Psoas muscle (tissue), 7 donors: ENCODE measurements at regions not wholly inside any gene's neighbourhood (a gene's known extent, or its start where the extent isn't known, plus 50 kb on each side); places are given as distances from the start of the nearest gene placed in this dataset.

Experiments used
- ATAC-seq, 4 donors: fragments of 200-7000 bp; cut with Tn5 transposase; one replicate each; pipeline ENCODE4 v1.9.1; 2020; ENCODE audit warnings: moderate library complexity in 3 of 4, mild to moderate bottlenecking in 2 of 4
- DNase-seq, 2 donors: peaks; one replicate each; pipeline ENCODE4 v3.0.0-alpha.2; 2020
- H3K27ac ChIP-seq: fragments of 200-600 bp; one replicate; pipeline ENCODE4 v1.8.0; 2022
- H3K27me3 ChIP-seq, 3 donors: fragments of 200-600 bp in 1 of 3; one replicate each; pipeline versions ENCODE4 v1.6.1 to v1.8.0; 2013 to 2022; ENCODE audit warnings: low read length in 2 of 3, mild to moderate bottlenecking in 2 of 3, moderate library complexity in 1 of 3; ENCODE audit not compliant: insufficient read depth in 3 of 3
- H3K36me3 ChIP-seq, 2 donors: fragments of 200-600 bp in 1 of 2; one replicate each; pipeline versions ENCODE4 v1.6.1 to v1.8.0; 2013 to 2022; ENCODE audit warnings: low read depth in 1 of 2, mild to moderate bottlenecking in 1 of 2, moderate library complexity in 1 of 2; ENCODE audit not compliant: insufficient read depth in 1 of 2
- H3K4me1 ChIP-seq: fragments of 200-600 bp; one replicate; pipeline ENCODE4 v1.8.0; 2022
- H3K4me3 ChIP-seq: fragments of 200-600 bp; one replicate; pipeline ENCODE4 v1.8.0; 2022; ENCODE audit warnings: mild to moderate bottlenecking
- H3K9me3 ChIP-seq: fragments of 200-600 bp; one replicate; pipeline ENCODE4 v1.8.0; 2022
- WGBS, 3 donors: extraction: QIAGEN DNeasy Blood & Tissue Kit; methylation state at CpG; one replicate each; pipeline versions ENCODE4 v1.1.6 to v1.1.7; 2013; 5-methylcytosine and 5-hydroxymethylcytosine counted together
- intact Hi-C, 2 donors: fragments of 100-400 bp; cut with DNase I; formaldehyde crosslinking; loops; one replicate each; pipeline versions ENCODE4 v1.11.0 to v1.14.2; 2022
- TF ChIP-seq, protein P1 (sequence below): fragments of 200-600 bp; IDR thresholded peaks from one replicate; pipeline ENCODE4 v1.8.0; 2022; ENCODE audit warnings: antibody characterized with exemption
- donor health status: healthy with polysubstance abuse.
- donor health status: DM: no; HTN: no; CAD: no; lungs with moderate emphysema.
- donor health status: Bipolar disorder and iron deficiency.
- donor health status: healthy.
- donor health status: DM: yes; HTN: yes; CAD: no.
- donor health status: DM: no; HTN: no; CAD: no.
- donor health status: DM: yes; HTN: yes; CAD: no.

DNA sequence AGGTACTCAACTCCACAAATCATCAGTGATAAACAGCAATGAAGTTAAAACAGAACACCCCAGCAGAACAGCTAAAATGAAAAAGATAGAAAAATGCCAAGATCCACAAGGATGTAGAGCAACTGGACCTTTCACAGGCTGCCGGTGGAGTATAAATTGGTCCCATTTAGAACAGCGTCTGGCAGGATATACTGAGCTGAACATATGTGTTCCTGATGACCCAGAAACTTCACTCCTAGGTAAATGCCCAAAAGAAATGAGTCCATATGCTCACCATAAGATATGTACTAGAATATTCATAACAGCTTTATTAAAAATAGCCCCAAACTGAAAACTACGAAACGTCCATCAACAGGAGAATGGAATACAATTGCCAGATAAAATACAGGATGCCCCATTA, 102.4 kb downstream of the OAT start:
- intact Hi-C loops: no loop called here
- Histone ChIP-seq H3K4me3 (no peak overlapping the region), H3K4me1 (no peaks in the 10 kb centered on the region), H3K36me3 (no peaks in the 10 kb centered on the region), H3K27ac (no peak overlapping the region), H3K9me3 (no peaks in the 10 kb centered on the region), H3K27me3 (no peaks in the 10 kb centered on the region)
- 81 to 90% (median 89%) methylated on average over 4 of the region's 4 CpGs for WGBS, 3 donors
- no peak for ATAC-seq
- no peak for DNase-seq
- TF ChIP-seq, protein P1, sequence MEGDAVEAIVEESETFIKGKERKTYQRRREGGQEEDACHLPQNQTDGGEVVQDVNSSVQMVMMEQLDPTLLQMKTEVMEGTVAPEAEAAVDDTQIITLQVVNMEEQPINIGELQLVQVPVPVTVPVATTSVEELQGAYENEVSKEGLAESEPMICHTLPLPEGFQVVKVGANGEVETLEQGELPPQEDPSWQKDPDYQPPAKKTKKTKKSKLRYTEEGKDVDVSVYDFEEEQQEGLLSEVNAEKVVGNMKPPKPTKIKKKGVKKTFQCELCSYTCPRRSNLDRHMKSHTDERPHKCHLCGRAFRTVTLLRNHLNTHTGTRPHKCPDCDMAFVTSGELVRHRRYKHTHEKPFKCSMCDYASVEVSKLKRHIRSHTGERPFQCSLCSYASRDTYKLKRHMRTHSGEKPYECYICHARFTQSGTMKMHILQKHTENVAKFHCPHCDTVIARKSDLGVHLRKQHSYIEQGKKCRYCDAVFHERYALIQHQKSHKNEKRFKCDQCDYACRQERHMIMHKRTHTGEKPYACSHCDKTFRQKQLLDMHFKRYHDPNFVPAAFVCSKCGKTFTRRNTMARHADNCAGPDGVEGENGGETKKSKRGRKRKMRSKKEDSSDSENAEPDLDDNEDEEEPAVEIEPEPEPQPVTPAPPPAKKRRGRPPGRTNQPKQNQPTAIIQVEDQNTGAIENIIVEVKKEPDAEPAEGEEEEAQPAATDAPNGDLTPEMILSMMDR: no peak

GRCh38 chr10:124315591-124316270, 103.0 kb downstream of the OAT start:
- ATAC-seq (no peak), DNase-seq (no peak)
- intact Hi-C loops: no loop called here
- Histone ChIP-seq H3K4me1 (no peaks in the 10 kb centered on the region), H3K27ac (no peak overlapping the region), H3K27me3 (no peaks in the 10 kb centered on the region), H3K9me3 (no peaks in the 10 kb centered on the region), H3K36me3 (no peaks in the 10 kb centered on the region), H3K4me3 (no peak overlapping the region)
- TF ChIP-seq, protein P1: no peak
- WGBS, 3 donors: 68 to 79% (median 75%) methylated on average over 6 of the region's 6 CpGs

GRCh38 chr10:124313374-124313773, 105.3 kb downstream of the OAT start:
- Histone ChIP-seq H3K36me3 (no peaks in the 10 kb centered on the region), H3K27ac (no peak overlapping the region), H3K9me3 (no peaks in the 10 kb centered on the region), H3K4me1 (no peaks in the 10 kb centered on the region), H3K4me3 (no peak overlapping the region), H3K27me3 (no peaks in the 10 kb centered on the region)
- intact Hi-C loops: no loop called here
- ATAC-seq (no peak), DNase-seq (no peak)
- TF ChIP-seq, protein P1: no peak
- WGBS, 3 donors: 90 to 97% (median 93%) methylated on average over 4 of the region's 4 CpGs

DNA sequence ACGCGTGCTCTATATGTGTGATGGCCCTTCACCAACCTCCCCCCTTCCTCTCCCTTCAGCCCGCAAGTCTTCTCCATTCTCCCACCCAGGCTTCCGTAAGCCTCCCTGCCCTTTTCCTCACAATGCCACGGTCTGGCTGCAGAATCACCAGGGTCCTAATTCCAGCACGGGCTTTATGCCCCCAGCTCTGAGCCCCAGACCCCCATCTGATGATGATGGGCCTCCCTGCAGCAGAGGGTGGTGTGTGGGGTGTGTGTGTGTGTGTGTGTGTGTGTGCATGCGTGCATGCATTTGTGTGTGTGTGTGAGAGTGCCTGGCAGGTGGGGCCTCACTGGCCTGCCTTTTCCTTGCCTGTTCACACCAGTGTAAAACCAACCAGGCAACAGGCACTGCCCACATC, 109.9 kb downstream of the OAT start:
- Histone ChIP-seq H3K4me1 (no peaks in the 10 kb centered on the region), H3K36me3 (no peaks in the 10 kb centered on the region), H3K27ac (no peak overlapping the region), H3K27me3 (no peaks in the 10 kb centered on the region), H3K4me3 (no peak overlapping the region), H3K9me3 (no peaks in the 10 kb centered on the region)
- TF ChIP-seq, protein P1: no peak
- intact Hi-C loops: no loop called here
- DNase-seq (no peak), ATAC-seq (no peak)
- 88 to 93% (median 91%) methylated on average over 7 of the region's 7 CpGs for WGBS, 3 donors

DNA sequence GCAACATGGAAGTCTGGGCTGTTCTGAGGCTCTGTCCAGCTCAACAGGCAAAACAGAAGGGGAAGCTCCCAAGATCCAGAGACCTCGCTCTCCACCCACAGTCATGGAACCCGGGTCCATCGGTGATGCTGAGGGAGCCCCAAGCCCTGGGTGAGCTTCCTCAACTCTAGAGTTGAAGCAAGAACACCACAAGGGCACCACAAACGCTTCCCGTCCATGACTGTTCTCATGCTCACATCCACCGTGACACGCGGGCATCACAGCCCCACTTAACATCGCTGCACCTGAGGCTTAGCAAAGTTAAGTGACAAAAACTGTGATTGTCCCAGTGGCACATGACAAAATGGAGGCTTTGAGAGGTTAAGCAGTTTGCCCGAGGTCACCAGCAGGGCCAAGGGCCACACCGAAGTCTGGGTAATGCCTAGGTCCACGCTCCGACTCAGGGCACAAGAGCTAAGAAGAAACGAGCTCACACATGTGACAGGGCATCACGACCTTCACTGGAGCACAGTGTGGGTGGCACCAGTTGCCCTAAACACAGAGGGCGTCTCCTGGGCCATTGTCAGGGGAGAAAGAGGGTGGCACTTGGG, 110.6 kb downstream of the OAT start:
- no peak overlapping the region for H3K4me3 ChIP-seq
- no peaks in the 10 kb centered on the region for H3K9me3 ChIP-seq
- TF ChIP-seq, protein P1: no peak
- no peaks in the 10 kb centered on the region for H3K36me3 ChIP-seq
- H3K27ac ChIP-seq: no peak overlapping the region
- 82 to 85% (median 85%) methylated on average over 16 of the region's 16 CpGs for WGBS, 3 donors
- H3K27me3 ChIP-seq: no peaks in the 10 kb centered on the region
- ATAC-seq (no peak), DNase-seq (no peak)
- intact Hi-C loops: no loop called here
- no peaks in the 10 kb centered on the region for H3K4me1 ChIP-seq
